ENCODE measurements at regions not wholly inside any gene's neighbourhood (a gene's known extent, or its start where the extent isn't known, plus 50 kb on each side); places are given as distances from the start of the nearest gene placed in this dataset.
A peak's percentile ranks its signal among the peaks of the same experiment; 100 is the strongest.

- no peak overlapping the region for H3K27ac Mint-ChIP-seq (ENCODE audit: low read depth)
- ATAC-seq (replicated peaks; ENCODE audit: extremely low read depth, poor library complexity, severe bottlenecking) (no peak), DNase-seq (ENCODE audit: low spot score in 2 of 2) (no peak)
- H3K27me3 Mint-ChIP-seq, result no peaks in the 10 kb centered on the region
- H3K4me3 Mint-ChIP-seq, result no peak overlapping the region
- H3K4me1 Mint-ChIP-seq, result no peaks in the 10 kb centered on the region
- H3K36me3 Mint-ChIP-seq (ENCODE audit: insufficient read depth), result no peaks in the 10 kb centered on the region
- H3K9me3 Mint-ChIP-seq, result no peaks in the 10 kb centered on the region
Measured at GRCh38 chr3:168284728-168285127, 189.0 kb upstream of the GOLIM4 start.

DNA sequence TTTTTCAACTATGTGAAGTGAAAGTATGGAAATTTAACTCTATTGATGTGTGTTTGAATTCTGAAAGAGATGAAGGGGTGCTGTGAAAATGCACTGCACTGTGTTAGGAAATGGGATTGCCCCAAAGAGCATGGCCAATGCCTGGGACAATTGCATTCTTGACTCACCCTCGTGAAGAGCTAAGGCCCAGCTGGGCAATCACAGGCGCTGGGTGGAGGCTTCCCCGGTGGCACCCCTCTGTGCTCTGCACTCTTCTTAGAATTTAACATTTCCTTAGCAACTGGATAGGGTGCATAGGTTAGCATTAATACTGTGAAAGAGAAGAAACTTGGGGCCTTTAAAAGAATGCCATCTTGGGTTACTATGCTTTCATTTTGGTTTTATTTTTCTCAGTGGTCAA lies 179.9 kb upstream of the GOLIM4 start:
- no peaks in the 10 kb centered on the region for H3K4me1 Mint-ChIP-seq
- H3K27ac Mint-ChIP-seq (ENCODE audit: low read depth), result no peak overlapping the region
- DNase-seq (ENCODE audit: low spot score in 2 of 2), result no peak
- no peak for ATAC-seq (replicated peaks; ENCODE audit: extremely low read depth, poor library complexity, severe bottlenecking)
- no peaks in the 10 kb centered on the region for H3K36me3 Mint-ChIP-seq (ENCODE audit: insufficient read depth)
- no peak overlapping the region for H3K4me3 Mint-ChIP-seq
- H3K9me3 Mint-ChIP-seq, result peaks cover 20% of the 10 kb centered on the region
- no peaks in the 10 kb centered on the region for H3K27me3 Mint-ChIP-seq

DNA sequence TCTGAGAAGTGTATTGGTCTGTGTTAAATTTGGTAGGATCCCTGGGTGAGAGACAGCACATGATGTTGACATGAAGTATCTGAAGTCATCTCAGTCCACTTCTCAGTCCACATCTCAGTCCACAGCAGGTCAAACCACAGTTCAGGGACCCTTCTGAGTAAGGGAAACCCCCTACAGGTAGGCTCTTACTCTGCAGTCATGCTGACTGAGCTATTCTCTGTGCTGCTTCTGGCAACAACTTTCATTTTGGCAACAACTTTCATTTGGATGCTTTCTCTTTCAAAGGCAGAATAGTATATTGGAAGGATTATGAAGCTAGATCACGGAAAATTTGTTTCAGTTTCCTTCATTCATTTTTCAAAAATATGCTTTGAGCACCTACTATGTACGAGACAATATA lies 178.2 kb upstream of the GOLIM4 start:
- no peaks in the 10 kb centered on the region for H3K27me3 Mint-ChIP-seq
- H3K4me1 Mint-ChIP-seq, result no peaks in the 10 kb centered on the region
- DNase-seq (ENCODE audit: low spot score in 2 of 2) (no peak), ATAC-seq (replicated peaks; ENCODE audit: extremely low read depth, poor library complexity, severe bottlenecking) (no peak)
- H3K4me3 Mint-ChIP-seq, result no peak overlapping the region
- peaks cover 14% of the 10 kb centered on the region for H3K9me3 Mint-ChIP-seq
- no peak overlapping the region for H3K27ac Mint-ChIP-seq (ENCODE audit: low read depth)
- no peaks in the 10 kb centered on the region for H3K36me3 Mint-ChIP-seq (ENCODE audit: insufficient read depth)

DNA sequence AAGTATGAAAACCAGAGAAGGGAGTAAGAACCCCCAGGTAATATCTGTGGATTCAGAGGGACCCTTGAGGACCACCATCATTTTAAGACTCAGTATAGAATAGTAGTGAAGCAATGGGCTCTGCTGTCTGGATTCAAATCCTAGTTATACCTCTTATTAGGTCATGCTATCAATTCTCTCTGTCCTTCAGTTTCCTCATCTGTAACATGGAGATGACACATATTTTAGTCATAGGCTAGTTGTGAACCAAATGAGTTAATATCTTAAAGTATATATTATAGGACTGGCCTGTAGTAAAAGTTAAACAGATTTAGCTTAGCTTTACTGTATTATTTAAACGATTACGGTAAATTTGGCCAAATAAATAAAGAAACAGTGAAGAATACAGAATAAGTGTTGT lies 177.3 kb upstream of the GOLIM4 start:
- H3K4me3 Mint-ChIP-seq, result no peak overlapping the region
- no peak overlapping the region for H3K27ac Mint-ChIP-seq (ENCODE audit: low read depth)
- H3K4me1 Mint-ChIP-seq, result no peaks in the 10 kb centered on the region
- H3K9me3 Mint-ChIP-seq, result peaks cover 14% of the 10 kb centered on the region
- ATAC-seq (replicated peaks; ENCODE audit: extremely low read depth, poor library complexity, severe bottlenecking) (no peak), DNase-seq (ENCODE audit: low spot score in 2 of 2) (no peak)
- H3K27me3 Mint-ChIP-seq, result no peaks in the 10 kb centered on the region
- no peaks in the 10 kb centered on the region for H3K36me3 Mint-ChIP-seq (ENCODE audit: insufficient read depth)

GRCh38 chr3:168272343-168272985 lies 176.7 kb upstream of the GOLIM4 start:
- Mint-ChIP-seq H3K36me3 (ENCODE audit: insufficient read depth) (no peaks in the 10 kb centered on the region), H3K4me3 (no peak overlapping the region), H3K27me3 (no peaks in the 10 kb centered on the region), H3K4me1 (no peaks in the 10 kb centered on the region), H3K27ac (ENCODE audit: low read depth) (no peak overlapping the region), H3K9me3 (peaks cover 14% of the 10 kb centered on the region)
- no peak for DNase-seq (ENCODE audit: low spot score in 2 of 2)
- ATAC-seq (replicated peaks; ENCODE audit: extremely low read depth, poor library complexity, severe bottlenecking), result no peak

DNA sequence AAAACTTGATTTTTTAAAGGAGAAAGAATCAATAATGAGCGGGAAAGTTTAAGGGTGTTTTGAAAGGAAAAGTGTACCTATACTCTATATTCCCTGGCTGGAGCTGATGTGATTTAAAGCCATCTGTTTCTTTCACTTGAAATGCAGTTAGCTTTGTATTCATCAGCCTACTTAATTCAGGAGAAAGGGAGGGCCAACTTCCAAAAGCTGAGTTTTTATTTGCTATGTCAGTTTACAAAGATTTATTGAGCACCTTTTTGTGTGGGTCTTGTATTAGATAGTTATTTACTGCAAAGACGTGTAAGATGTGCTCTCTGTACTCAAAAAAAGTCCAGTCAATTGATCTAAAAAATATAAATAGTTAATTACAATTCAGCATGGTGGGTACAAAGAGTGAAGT lies 176.2 kb upstream of the GOLIM4 start:
- no peaks in the 10 kb centered on the region for H3K4me1 Mint-ChIP-seq
- no peak overlapping the region for H3K4me3 Mint-ChIP-seq
- H3K36me3 Mint-ChIP-seq (ENCODE audit: insufficient read depth), result no peaks in the 10 kb centered on the region

DNA sequence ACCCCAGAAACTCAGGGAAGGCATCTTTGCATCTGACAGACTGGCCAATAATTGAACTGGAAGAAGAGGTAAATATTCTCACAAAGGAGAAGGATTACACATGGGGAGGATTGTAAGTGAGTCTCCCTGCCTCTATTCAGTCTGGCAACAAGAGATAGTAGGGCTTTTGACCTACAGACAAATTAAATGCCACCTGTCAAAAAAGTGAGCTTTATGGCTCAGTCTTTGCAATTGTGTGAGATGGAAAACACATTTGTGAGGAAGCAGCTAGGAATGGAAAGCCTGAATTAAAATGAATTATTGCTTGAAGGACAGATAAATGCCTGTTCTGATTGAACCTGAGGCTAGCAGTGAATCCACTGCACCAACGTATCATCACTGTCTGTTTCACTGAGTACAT lies 173.3 kb upstream of the GOLIM4 start:
- peaks cover 8% of the 10 kb centered on the region for H3K9me3 Mint-ChIP-seq
- DNase-seq (ENCODE audit: low spot score in 2 of 2), result no peak
- no peak overlapping the region for H3K4me3 Mint-ChIP-seq
- no peak overlapping the region for H3K27ac Mint-ChIP-seq (ENCODE audit: low read depth)
- H3K4me1 Mint-ChIP-seq, result no peaks in the 10 kb centered on the region
- ATAC-seq (replicated peaks; ENCODE audit: extremely low read depth, poor library complexity, severe bottlenecking), result no peak
- no peaks in the 10 kb centered on the region for H3K36me3 Mint-ChIP-seq (ENCODE audit: insufficient read depth)
- no peaks in the 10 kb centered on the region for H3K27me3 Mint-ChIP-seq

More for the DNA sequence above, 176.2 kb upstream of the GOLIM4 start:
- H3K9me3 Mint-ChIP-seq, result peaks cover 14% of the 10 kb centered on the region
- ATAC-seq (replicated peaks; ENCODE audit: extremely low read depth, poor library complexity, severe bottlenecking), result no peak
- no peaks in the 10 kb centered on the region for H3K27me3 Mint-ChIP-seq
- H3K27ac Mint-ChIP-seq (ENCODE audit: low read depth), result no peak overlapping the region
- DNase-seq (ENCODE audit: low spot score in 2 of 2), result no peak

- no peaks in the 10 kb centered on the region for H3K27me3 Mint-ChIP-seq
- peaks cover 2% of the 10 kb centered on the region for H3K9me3 Mint-ChIP-seq
- no peak overlapping the region for H3K27ac Mint-ChIP-seq (ENCODE audit: low read depth)
- no peak overlapping the region for H3K4me3 Mint-ChIP-seq
- ATAC-seq (replicated peaks; ENCODE audit: extremely low read depth, poor library complexity, severe bottlenecking) (no peak), DNase-seq (ENCODE audit: low spot score in 2 of 2) (no peak)
- no peaks in the 10 kb centered on the region for H3K4me1 Mint-ChIP-seq
- no peaks in the 10 kb centered on the region for H3K36me3 Mint-ChIP-seq (ENCODE audit: insufficient read depth)
Measured at GRCh38 chr3:168267179-168267578, 171.5 kb upstream of the GOLIM4 start.

GRCh38 chr3:168266335-168266734 lies 170.6 kb upstream of the GOLIM4 start:
- H3K36me3 Mint-ChIP-seq (ENCODE audit: insufficient read depth), result no peaks in the 10 kb centered on the region
- H3K9me3 Mint-ChIP-seq, result no peaks in the 10 kb centered on the region
- H3K4me3 Mint-ChIP-seq, result no peak overlapping the region
- H3K27me3 Mint-ChIP-seq, result no peaks in the 10 kb centered on the region
- no peaks in the 10 kb centered on the region for H3K4me1 Mint-ChIP-seq
- ATAC-seq (replicated peaks; ENCODE audit: extremely low read depth, poor library complexity, severe bottlenecking), result no peak
- no peak for DNase-seq (ENCODE audit: low spot score in 2 of 2)
- H3K27ac Mint-ChIP-seq (ENCODE audit: low read depth), result no peak overlapping the region

DNA sequence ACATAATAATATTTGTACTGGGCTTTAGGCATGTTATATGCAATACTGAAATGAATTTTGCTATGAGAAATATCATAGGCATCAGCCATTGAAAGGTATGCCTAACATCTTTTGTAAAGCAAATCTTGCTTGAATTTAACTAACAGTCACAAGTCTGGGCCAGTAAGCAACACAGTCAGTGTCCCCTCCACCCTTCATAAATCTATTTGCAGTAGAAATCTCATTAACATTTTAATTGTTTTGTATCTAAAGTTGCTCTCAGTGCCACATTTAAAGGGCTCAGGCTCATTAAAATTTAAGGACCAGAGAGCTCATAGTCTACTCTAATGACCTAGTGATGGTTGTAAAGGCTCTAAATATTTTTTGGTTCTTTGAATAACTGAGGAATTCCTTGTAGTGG lies 167.2 kb upstream of the GOLIM4 start:
- Mint-ChIP-seq H3K4me1 (no peaks in the 10 kb centered on the region), H3K36me3 (ENCODE audit: insufficient read depth) (no peaks in the 10 kb centered on the region), H3K9me3 (peaks cover 13% of the 10 kb centered on the region), H3K27me3 (no peaks in the 10 kb centered on the region), H3K27ac (ENCODE audit: low read depth) (no peak overlapping the region), H3K4me3 (no peak overlapping the region)
- ATAC-seq (replicated peaks; ENCODE audit: extremely low read depth, poor library complexity, severe bottlenecking) (no peak), DNase-seq (ENCODE audit: low spot score in 2 of 2) (no peak)

DNA sequence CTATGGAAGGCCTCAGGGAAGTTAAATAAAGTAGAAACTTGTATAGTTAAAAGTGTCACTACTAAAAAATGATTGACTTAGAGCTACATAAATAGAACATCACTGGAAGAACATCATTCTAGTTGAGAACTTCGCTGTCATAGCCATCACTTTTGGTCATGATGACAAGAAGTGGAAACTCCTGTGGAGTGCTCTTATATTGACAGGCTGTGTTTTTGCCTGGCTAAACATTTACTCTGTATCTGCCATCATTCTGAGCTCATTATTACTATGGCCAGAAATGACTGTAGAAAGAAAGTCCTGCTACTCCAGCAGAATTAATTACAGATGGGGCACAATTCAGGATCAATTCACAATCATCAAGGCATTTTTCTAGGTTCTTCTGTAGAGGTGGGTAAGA lies 165.1 kb upstream of the GOLIM4 start:
- H3K4me1 Mint-ChIP-seq, result no peaks in the 10 kb centered on the region
- DNase-seq (ENCODE audit: low spot score in 2 of 2), result no peak
- H3K4me3 Mint-ChIP-seq, result no peak overlapping the region
- no peaks in the 10 kb centered on the region for H3K27me3 Mint-ChIP-seq
- no peak overlapping the region for H3K27ac Mint-ChIP-seq (ENCODE audit: low read depth)
- ATAC-seq (replicated peaks; ENCODE audit: extremely low read depth, poor library complexity, severe bottlenecking), result no peak
- peaks cover 15% of the 10 kb centered on the region for H3K9me3 Mint-ChIP-seq
- no peaks in the 10 kb centered on the region for H3K36me3 Mint-ChIP-seq (ENCODE audit: insufficient read depth)

- ATAC-seq (replicated peaks; ENCODE audit: extremely low read depth, poor library complexity, severe bottlenecking), result no peak
- Mint-ChIP-seq H3K36me3 (ENCODE audit: insufficient read depth) (no peaks in the 10 kb centered on the region), H3K27ac (ENCODE audit: low read depth) (no peak overlapping the region), H3K27me3 (peaks cover 45% of the 10 kb centered on the region), H3K9me3 (peaks cover 12% of the 10 kb centered on the region), H3K4me3 (no peak overlapping the region), H3K4me1 (peaks cover 8% of the 10 kb centered on the region)
- DNase-seq (ENCODE audit: low spot score in 2 of 2), result no peak
Measured at GRCh38 chr3:168251371-168251770, 155.6 kb upstream of the GOLIM4 start.

DNA sequence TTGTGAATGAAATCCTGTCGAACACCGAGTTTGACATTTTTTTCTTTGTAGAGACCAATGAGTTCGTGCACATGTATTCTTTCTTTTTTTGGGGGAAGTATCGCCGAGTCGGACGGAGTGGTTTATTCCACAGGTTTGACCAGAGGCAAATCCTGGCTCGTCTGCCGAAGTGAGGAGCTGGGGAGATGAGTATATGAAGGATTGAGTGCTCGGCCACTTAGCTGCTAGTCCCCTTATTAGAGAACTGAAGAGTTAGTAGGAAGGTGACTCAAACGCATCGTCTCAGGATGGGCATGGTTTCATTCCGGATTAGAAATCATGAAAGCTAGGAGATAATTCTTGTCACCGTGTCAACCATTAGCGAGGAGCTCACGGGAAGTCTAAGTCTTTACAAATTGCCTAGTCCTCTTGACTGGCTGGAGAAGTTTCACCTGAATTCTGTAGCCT lies 154.7 kb upstream of the GOLIM4 start:
- ATAC-seq (replicated peaks; ENCODE audit: extremely low read depth, poor library complexity, severe bottlenecking), result no peak
- H3K27me3 Mint-ChIP-seq, result peaks cover 45% of the 10 kb centered on the region
- no peak overlapping the region for H3K27ac Mint-ChIP-seq (ENCODE audit: low read depth)

More for the DNA sequence above, 154.7 kb upstream of the GOLIM4 start:
- peaks cover 8% of the 10 kb centered on the region for H3K4me1 Mint-ChIP-seq
- peak overlapping the region; percentile 13 for H3K4me3 Mint-ChIP-seq
- peaks cover 12% of the 10 kb centered on the region for H3K9me3 Mint-ChIP-seq
- no peak for DNase-seq (ENCODE audit: low spot score in 2 of 2)
- no peaks in the 10 kb centered on the region for H3K36me3 Mint-ChIP-seq (ENCODE audit: insufficient read depth)

All from central memory CD8-positive, alpha-beta T cell (primary cell).